ENCODE measurements at regions not wholly inside any gene's neighbourhood (a gene's known extent, or its start where the extent isn't known, plus 50 kb on each side); places are given as distances from the start of the nearest gene placed in this dataset.

GRCh38 chr2:11008773-11009172 lies 97.0 kb downstream of the KCNF1 start:
- TF ChIP-seq CTCF (conservative IDR thresholded peaks at IDR 0.05) = no peak
- no peak for TF ChIP-seq ZFX (IDR thresholded peaks at IDR 0.05)

Data from C4-2B (cell line).